H9 (cell line): ENCODE measurements at regions not wholly inside any gene's neighbourhood (a gene's known extent, or its start where the extent isn't known, plus 50 kb on each side); places are given as distances from the start of the nearest gene placed in this dataset.

Experiments
- DNase-seq: peaks from one replicate; pipeline ENCODE4 v3.0.0-alpha.2; 2017
- H2AFZ ChIP-seq: one replicate; pipeline ENCODE4 v1.6.1; 2013; ENCODE audit warnings: mild to moderate bottlenecking, low read length, control low read depth, moderate library complexity
- H2AK5ac ChIP-seq: 2 replicates; pipeline ENCODE4 v1.6.1; 2013; ENCODE audit warnings: low read length, control low read depth, mixed read lengths; ENCODE audit not compliant: insufficient read length
- H2BK120ac ChIP-seq: one replicate; pipeline ENCODE4 v1.6.1; 2013; ENCODE audit warnings: low read depth, mild to moderate bottlenecking, low read length, control low read depth, inconsistent platforms; ENCODE audit not compliant: poor library complexity, severe bottlenecking
- H2BK12ac ChIP-seq: 2 replicates; pipeline ENCODE4 v1.6.1; 2013; ENCODE audit warnings: low read length, control low read depth, mixed read lengths, low read depth; ENCODE audit not compliant: insufficient read length
- H2BK15ac ChIP-seq: 2 replicates; pipeline ENCODE4 v1.6.1; 2013; ENCODE audit warnings: low read depth, low read length, control low read depth
- H2BK20ac ChIP-seq: one replicate; pipeline ENCODE4 v1.6.1; 2013; ENCODE audit warnings: low read depth, mild to moderate bottlenecking, low read length, control low read depth, inconsistent platforms; ENCODE audit not compliant: poor library complexity, severe bottlenecking
- H2BK5ac ChIP-seq: 2 replicates; pipeline ENCODE4 v1.6.1; 2013; ENCODE audit warnings: low read length, control low read depth, mixed read lengths; ENCODE audit not compliant: insufficient read length
- H3K14ac ChIP-seq: 2 replicates; pipeline ENCODE4 v1.6.1; 2013; ENCODE audit warnings: low read length, control low read depth; ENCODE audit not compliant: insufficient read depth
- H3K18ac ChIP-seq: 2 replicates; pipeline ENCODE4 v1.6.1; 2013; ENCODE audit warnings: low read depth, mild to moderate bottlenecking, mixed read lengths, low read length, control low read depth; ENCODE audit not compliant: insufficient read length
- H3K23ac ChIP-seq: 2 replicates; pipeline ENCODE4 v1.6.1; 2013; ENCODE audit warnings: low read length, control low read depth, mixed read lengths, low read depth; ENCODE audit not compliant: insufficient read length
- H3K23me2 ChIP-seq: 2 replicates; pipeline ENCODE4 v1.6.1; 2013; ENCODE audit warnings: low read depth, mild to moderate bottlenecking, mixed read lengths, low read length, control low read depth; ENCODE audit not compliant: insufficient read length, poor library complexity, severe bottlenecking
- H3K27ac ChIP-seq: 2 replicates; pipeline ENCODE4 v1.5.1; 2013; ENCODE audit warnings: low read length, control low read depth, mixed read lengths, low read depth; ENCODE audit not compliant: insufficient read length
- H3K27me3 ChIP-seq: 2 replicates; pipeline ENCODE4 v1.6.1; 2013; ENCODE audit warnings: low read length, control low read depth, inconsistent platforms; ENCODE audit not compliant: insufficient read depth
- H3K4ac ChIP-seq: 2 replicates; pipeline ENCODE4 v1.6.1; 2013; ENCODE audit warnings: low read depth, mild to moderate bottlenecking, control low read depth, inconsistent platforms, low read length, moderate library complexity
- H3K4me1 ChIP-seq: 2 replicates; pipeline ENCODE4 v1.6.1; 2013; ENCODE audit warnings: low read length, control low read depth, inconsistent platforms; ENCODE audit not compliant: insufficient read depth
- H3K4me2 ChIP-seq: 2 replicates; pipeline ENCODE4 v1.6.1; 2013; ENCODE audit warnings: low read length, control low read depth, mixed read lengths; ENCODE audit not compliant: insufficient read length, insufficient read depth
- H3K56ac ChIP-seq: 2 replicates; pipeline ENCODE4 v1.6.1; 2013; ENCODE audit warnings: low read depth, mild to moderate bottlenecking, mixed read lengths, low read length, control low read depth; ENCODE audit not compliant: insufficient read length
- H3K79me1 ChIP-seq: 2 replicates; pipeline ENCODE4 v1.6.1; 2013; ENCODE audit warnings: low read depth, mild to moderate bottlenecking, moderate library complexity, low read length, control low read depth, inconsistent platforms; ENCODE audit not compliant: insufficient read depth, poor library complexity, severe bottlenecking
- H3K79me2 ChIP-seq: 2 replicates; pipeline ENCODE4 v1.6.1; 2013; ENCODE audit warnings: low read length, control low read depth, inconsistent platforms; ENCODE audit not compliant: insufficient read depth
- H3K9ac ChIP-seq: 2 replicates; pipeline ENCODE4 v1.6.1; 2013; ENCODE audit warnings: low read length, control low read depth, mixed read lengths; ENCODE audit not compliant: insufficient read length; ENCODE audit errors: extremely low read depth
- H3K9me3 ChIP-seq: one replicate; pipeline ENCODE4 v1.6.1; 2013; ENCODE audit warnings: low read depth, low read length, inconsistent platforms; ENCODE audit not compliant: control insufficient read depth
- H3T11ph ChIP-seq: one replicate; pipeline ENCODE4 v1.6.1; 2013; ENCODE audit warnings: mild to moderate bottlenecking, low read length, control low read depth, inconsistent platforms
- H4K20me1 ChIP-seq: one replicate; pipeline ENCODE4 v1.6.1; 2013; ENCODE audit not compliant: control insufficient read depth, insufficient read length, insufficient read depth
- H4K5ac ChIP-seq: 2 replicates; pipeline ENCODE4 v1.6.1; 2013; ENCODE audit warnings: low read depth, mild to moderate bottlenecking, mixed read lengths, low read length, control low read depth; ENCODE audit not compliant: insufficient read length
- H4K8ac ChIP-seq: replicated peaks from 2 replicates; pipeline ENCODE4 v1.6.1; 2013; ENCODE audit warnings: low read length, control low read depth, mixed read lengths, low read depth; ENCODE audit not compliant: insufficient read length
- H4K91ac ChIP-seq: 2 replicates; pipeline ENCODE4 v1.6.1; 2013; ENCODE audit warnings: low read depth, mild to moderate bottlenecking, moderate library complexity, mixed read lengths, low read length, control low read depth; ENCODE audit not compliant: insufficient read length
- H3K27ac Mint-ChIP-seq, 3 experiments: 2 replicates in 2 of 3; 3 replicates in 1 of 3; pipeline ENCODE4 v1.8.0; 2020 to 2021; ENCODE audit warnings: mixed read lengths in 3 of 3, mild to moderate bottlenecking in 1 of 3, moderate library complexity in 1 of 3
- H3K27me3 Mint-ChIP-seq: 2 replicates; pipeline ENCODE4 v1.8.0; 2021; ENCODE audit warnings: low read depth, mild to moderate bottlenecking, moderate library complexity, mixed read lengths
- H3K36me3 Mint-ChIP-seq, 3 experiments: 2 replicates in 2 of 3; 3 replicates in 1 of 3; pipeline ENCODE4 v1.8.0; 2020 to 2021; ENCODE audit warnings: low read depth in 3 of 3, mixed read lengths in 3 of 3; ENCODE audit not compliant: insufficient read depth in 1 of 3
- H3K4me1 Mint-ChIP-seq, 2 experiments: 2 replicates each; pipeline ENCODE4 v1.8.0; 2020; ENCODE audit warnings: mixed read lengths in 2 of 2
- H3K4me3 Mint-ChIP-seq, 2 experiments: 2 replicates in 1 of 2; 3 replicates in 1 of 2; pipeline ENCODE4 v1.8.0; 2020 to 2021; ENCODE audit warnings: mild to moderate bottlenecking in 2 of 2, mixed read lengths in 2 of 2, moderate library complexity in 1 of 2
- H3K9me3 Mint-ChIP-seq, 2 experiments: 2 replicates in 1 of 2; 3 replicates in 1 of 2; pipeline ENCODE4 v1.8.0; 2020; ENCODE audit warnings: mild to moderate bottlenecking in 2 of 2, mixed read lengths in 2 of 2, moderate library complexity in 1 of 2
- WGBS: extraction: QIAGEN DNeasy Blood & Tissue Kit; methylation state at CpG from one replicate; pipeline ENCODE4 v1.1.7; 2013; ENCODE audit warnings: missing lambda C conversion rate, low lambda C conversion rate, mixed read lengths; ENCODE audit not compliant: insufficient read length; ENCODE audit errors: extremely low coverage; 5-methylcytosine and 5-hydroxymethylcytosine counted together
- TF ChIP-seq, protein P1 (sequence below): fragments of 200-600 bp; sonication (generic); conservative IDR thresholded peaks from 3 replicates; pipeline ENCODE4 v1.8.0; 2021; ENCODE audit warnings: antibody characterized with exemption, mild to moderate bottlenecking

DNA sequence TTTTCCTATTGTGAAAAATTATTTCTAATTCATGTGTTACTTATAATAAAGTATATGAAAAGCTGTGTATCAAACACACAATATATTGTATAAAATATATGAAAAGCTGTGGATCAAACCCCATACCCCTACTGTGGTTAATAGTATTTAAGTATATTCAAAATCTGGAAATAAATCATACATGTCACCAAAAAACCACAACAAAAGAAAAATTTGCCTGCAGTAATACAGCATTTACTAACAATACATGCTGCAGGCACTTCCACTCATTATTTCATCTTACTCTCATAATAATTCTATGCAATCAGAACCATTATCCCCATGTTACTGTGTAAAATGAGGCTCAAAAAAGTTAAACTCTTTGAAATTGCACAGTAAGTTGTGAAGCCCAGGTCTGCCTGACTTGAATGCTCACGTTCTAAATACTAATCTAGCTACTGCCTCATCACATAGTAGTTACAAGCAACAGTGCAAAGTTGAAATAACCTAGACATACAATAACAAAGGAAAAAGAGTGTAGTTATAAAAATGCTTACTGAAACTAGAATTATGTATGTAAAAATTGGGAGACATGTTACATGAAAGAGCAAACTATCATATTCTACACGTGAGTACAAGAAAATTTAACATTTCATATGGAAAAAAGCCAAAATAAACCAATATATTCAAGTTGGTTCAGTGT, 61.7 kb downstream of the FAM217A start:
- Histone ChIP-seq H3K27ac (peak overlapping the region; percentile 84), H2BK20ac (no peak overlapping the region), H3K9ac (peak overlapping the region; percentile 96), H3K14ac (no peak overlapping the region), H4K20me1 (peaks cover 2% of the 10 kb centered on the region), H4K5ac (no peak overlapping the region), H3K27me3 (no peaks in the 10 kb centered on the region), H3K4ac (no peak overlapping the region), H3K9me3 (no peaks in the 10 kb centered on the region), H3K4me1 (no peaks in the 10 kb centered on the region), H2AK5ac (no peak overlapping the region), H3K4me2 (peak overlapping the region; percentile 66), H2BK12ac (no peak overlapping the region), H2BK120ac (no peak overlapping the region), H4K8ac (no peak overlapping the region), H3T11ph (no peak overlapping the region), H3K23me2 (peaks cover 3% of the 10 kb centered on the region), H3K23ac (no peak overlapping the region), H3K79me1 (peaks cover 4% of the 10 kb centered on the region), H2AFZ (no peak overlapping the region), H2BK5ac (no peak overlapping the region), H3K79me2 (peaks cover 12% of the 10 kb centered on the region; the same call in 1 of the 2 replicates), H2BK15ac (no peak overlapping the region), H3K18ac (no peak overlapping the region), H4K91ac (no peak overlapping the region), H3K56ac (no peak overlapping the region)
- TF ChIP-seq, protein P1, sequence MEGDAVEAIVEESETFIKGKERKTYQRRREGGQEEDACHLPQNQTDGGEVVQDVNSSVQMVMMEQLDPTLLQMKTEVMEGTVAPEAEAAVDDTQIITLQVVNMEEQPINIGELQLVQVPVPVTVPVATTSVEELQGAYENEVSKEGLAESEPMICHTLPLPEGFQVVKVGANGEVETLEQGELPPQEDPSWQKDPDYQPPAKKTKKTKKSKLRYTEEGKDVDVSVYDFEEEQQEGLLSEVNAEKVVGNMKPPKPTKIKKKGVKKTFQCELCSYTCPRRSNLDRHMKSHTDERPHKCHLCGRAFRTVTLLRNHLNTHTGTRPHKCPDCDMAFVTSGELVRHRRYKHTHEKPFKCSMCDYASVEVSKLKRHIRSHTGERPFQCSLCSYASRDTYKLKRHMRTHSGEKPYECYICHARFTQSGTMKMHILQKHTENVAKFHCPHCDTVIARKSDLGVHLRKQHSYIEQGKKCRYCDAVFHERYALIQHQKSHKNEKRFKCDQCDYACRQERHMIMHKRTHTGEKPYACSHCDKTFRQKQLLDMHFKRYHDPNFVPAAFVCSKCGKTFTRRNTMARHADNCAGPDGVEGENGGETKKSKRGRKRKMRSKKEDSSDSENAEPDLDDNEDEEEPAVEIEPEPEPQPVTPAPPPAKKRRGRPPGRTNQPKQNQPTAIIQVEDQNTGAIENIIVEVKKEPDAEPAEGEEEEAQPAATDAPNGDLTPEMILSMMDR, result no peak
- H3K9me3 Mint-ChIP-seq, result peaks cover 3 to 8% of the 10 kb centered on the region in 2 experiments; a peak in 3 of 5 replicates
- peaks cover 29 to 32% of the 10 kb centered on the region in 2 experiments for H3K4me1 Mint-ChIP-seq
- no peak for DNase-seq
- no peaks in the 10 kb centered on the region for H3K27me3 Mint-ChIP-seq
- H3K27ac Mint-ChIP-seq, result peak overlapping the region; percentile 27 to 100 (median 99); a peak in 5 of 7 replicates
- WGBS, result no CpG with 5 or more reads among the region's 2 CpGs
- peak overlapping the region; percentile 93 to 97 for H3K4me3 Mint-ChIP-seq
- H3K36me3 Mint-ChIP-seq, result peaks cover 22 to 35% (median 26%) of the 10 kb centered on the region in 3 experiments
